Calu3 (cell line): ENCODE measurements at regions not wholly inside any gene's neighbourhood (a gene's known extent, or its start where the extent isn't known, plus 50 kb on each side); places are given as distances from the start of the nearest gene placed in this dataset.
A peak's percentile ranks its signal among the peaks of the same experiment; 100 is the strongest.

ENCODE experiments used
- BruUV-seq: library from RNA; stranded (reverse); fragments of 400-500 nt; replicated peaks from 2 replicates; lab custom pipeline; 2021; lab: Mats Ljungman, UMichigan
- CTCF ChIA-PET: fragments of 300-600 bp; sonication (Branson Sonifier 250); formaldehyde crosslinking; loops from one replicate; lab custom pipeline; 2022; ENCODE audit warnings: antibody characterized with exemption; lab: Charles Lee
- DNase-seq: peaks from one replicate; pipeline ENCODE4 v3.0.0; 2022
- H3K27ac Mint-ChIP-seq: one replicate; pipeline ENCODE4 v1.8.0; 2022; ENCODE audit warnings: mixed read lengths; ENCODE audit not compliant: unreplicated experiment
- H3K27me3 Mint-ChIP-seq: one replicate; pipeline ENCODE4 v1.8.0; 2022; ENCODE audit warnings: mixed read lengths; ENCODE audit not compliant: unreplicated experiment
- H3K36me3 Mint-ChIP-seq: one replicate; pipeline ENCODE4 v1.8.0; 2022; ENCODE audit warnings: mild to moderate bottlenecking, moderate library complexity, mixed read lengths; ENCODE audit not compliant: insufficient read depth, unreplicated experiment
- H3K4me1 Mint-ChIP-seq: one replicate; pipeline ENCODE4 v1.8.0; 2022; ENCODE audit warnings: mild to moderate bottlenecking, low read depth, mixed read lengths; ENCODE audit not compliant: unreplicated experiment
- H3K4me3 Mint-ChIP-seq: one replicate; pipeline ENCODE4 v1.8.0; 2022; ENCODE audit warnings: mild to moderate bottlenecking, low read depth, moderate library complexity, mixed read lengths; ENCODE audit not compliant: unreplicated experiment
- H3K9me3 Mint-ChIP-seq: one replicate; pipeline ENCODE4 v1.8.0; 2022; ENCODE audit warnings: low read depth, mixed read lengths; ENCODE audit not compliant: unreplicated experiment
- intact Hi-C: fragments of 100-400 bp; cut with micrococcal nuclease; formaldehyde crosslinking; loops from one replicate; pipeline ENCODE4 v1.10.0; 2022; ENCODE audit not compliant: unreplicated experiment
- TF ChIP-seq, protein P1 (sequence below): fragments of 200-600 bp; IDR thresholded peaks from one replicate; pipeline ENCODE4 v1.8.0; 2022; ENCODE audit warnings: antibody characterized with exemption; ENCODE audit not compliant: unreplicated experiment

DNA sequence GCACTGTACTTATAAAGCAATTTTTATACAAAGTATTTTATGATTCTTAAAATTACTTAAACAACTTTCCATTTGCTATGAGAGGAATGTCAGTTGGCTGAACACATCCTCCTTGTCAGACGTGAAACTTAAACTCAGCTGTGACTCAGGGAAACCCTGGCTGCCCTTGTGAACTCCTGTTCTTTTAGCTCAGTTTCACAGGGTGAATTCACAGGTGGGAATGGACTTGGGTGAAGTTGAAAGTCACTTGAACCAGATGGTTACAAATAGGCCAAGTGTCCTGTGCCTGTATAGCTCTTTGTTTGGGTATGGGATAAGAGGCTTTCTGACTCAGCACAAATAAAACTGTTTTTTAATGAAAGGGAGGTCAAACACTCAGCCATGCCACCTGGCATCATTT, 67.4 kb upstream of the FAM47B start:
- Mint-ChIP-seq H3K27me3 (no peaks in the 10 kb centered on the region), H3K4me3 (no peak overlapping the region), H3K36me3 (no peaks in the 10 kb centered on the region), H3K9me3 (no peaks in the 10 kb centered on the region), H3K27ac (no peak overlapping the region), H3K4me1 (no peaks in the 10 kb centered on the region)
- CTCF ChIA-PET: no interaction called here
- no TSS peak for BruUV-seq
- TF ChIP-seq, protein P1, sequence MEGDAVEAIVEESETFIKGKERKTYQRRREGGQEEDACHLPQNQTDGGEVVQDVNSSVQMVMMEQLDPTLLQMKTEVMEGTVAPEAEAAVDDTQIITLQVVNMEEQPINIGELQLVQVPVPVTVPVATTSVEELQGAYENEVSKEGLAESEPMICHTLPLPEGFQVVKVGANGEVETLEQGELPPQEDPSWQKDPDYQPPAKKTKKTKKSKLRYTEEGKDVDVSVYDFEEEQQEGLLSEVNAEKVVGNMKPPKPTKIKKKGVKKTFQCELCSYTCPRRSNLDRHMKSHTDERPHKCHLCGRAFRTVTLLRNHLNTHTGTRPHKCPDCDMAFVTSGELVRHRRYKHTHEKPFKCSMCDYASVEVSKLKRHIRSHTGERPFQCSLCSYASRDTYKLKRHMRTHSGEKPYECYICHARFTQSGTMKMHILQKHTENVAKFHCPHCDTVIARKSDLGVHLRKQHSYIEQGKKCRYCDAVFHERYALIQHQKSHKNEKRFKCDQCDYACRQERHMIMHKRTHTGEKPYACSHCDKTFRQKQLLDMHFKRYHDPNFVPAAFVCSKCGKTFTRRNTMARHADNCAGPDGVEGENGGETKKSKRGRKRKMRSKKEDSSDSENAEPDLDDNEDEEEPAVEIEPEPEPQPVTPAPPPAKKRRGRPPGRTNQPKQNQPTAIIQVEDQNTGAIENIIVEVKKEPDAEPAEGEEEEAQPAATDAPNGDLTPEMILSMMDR: no peak
- DNase-seq: peak; percentile 2
- intact Hi-C loops: no loop called here

DNA sequence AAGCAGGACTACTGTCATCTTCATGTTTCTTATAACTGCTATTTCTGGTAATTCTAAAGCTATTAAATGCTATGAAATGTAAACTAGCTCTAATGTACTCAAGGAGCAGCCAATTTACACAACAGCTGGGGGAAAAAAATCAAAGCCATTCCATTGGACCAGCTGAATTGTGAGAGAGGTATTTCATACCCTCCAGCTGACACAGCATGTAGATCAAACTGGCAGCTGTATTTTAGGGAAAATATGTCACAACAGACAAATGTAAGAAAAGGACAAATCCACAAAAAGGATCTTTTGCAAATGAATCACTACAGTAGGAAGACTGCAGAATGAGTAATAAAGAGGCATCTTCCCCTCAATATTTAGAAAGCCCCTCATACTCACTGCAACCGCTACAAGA, 65.2 kb upstream of the FAM47B start:
- no peaks in the 10 kb centered on the region for H3K4me1 Mint-ChIP-seq
- CTCF ChIA-PET: no interaction called here
- TF ChIP-seq, protein P1: no peak
- intact Hi-C loops: no loop called here
- H3K36me3 Mint-ChIP-seq: no peaks in the 10 kb centered on the region
- H3K9me3 Mint-ChIP-seq: no peaks in the 10 kb centered on the region
- DNase-seq: no peak
- no peaks in the 10 kb centered on the region for H3K27me3 Mint-ChIP-seq
- H3K27ac Mint-ChIP-seq: no peak overlapping the region
- no peak overlapping the region for H3K4me3 Mint-ChIP-seq
- BruUV-seq: no TSS peak

DNA sequence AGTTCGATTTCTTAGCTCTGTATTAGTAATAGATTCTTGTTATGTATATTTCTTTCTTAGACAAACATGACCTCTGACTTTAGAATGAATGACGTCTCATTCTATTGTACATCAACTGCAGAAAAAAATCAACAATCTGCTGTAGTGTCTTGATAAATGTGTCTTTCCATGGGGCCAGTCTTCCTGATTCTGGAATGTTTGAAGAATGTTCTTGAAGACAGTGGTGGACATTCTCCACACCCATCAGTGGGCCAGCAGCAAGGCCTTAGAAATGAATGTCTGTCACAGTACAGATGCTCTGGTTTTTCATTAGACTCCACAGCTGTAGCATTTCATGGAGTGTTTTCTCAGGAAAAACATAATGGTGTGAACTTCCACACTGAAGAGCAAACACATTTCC, 63.2 kb upstream of the FAM47B start:
- H3K36me3 Mint-ChIP-seq: no peaks in the 10 kb centered on the region
- H3K4me3 Mint-ChIP-seq: no peak overlapping the region
- DNase-seq: no peak
- no peaks in the 10 kb centered on the region for H3K9me3 Mint-ChIP-seq
- intact Hi-C loops: no loop called here
- H3K4me1 Mint-ChIP-seq: peaks cover 2% of the 10 kb centered on the region
- CTCF ChIA-PET: no interaction called here
- no TSS peak for BruUV-seq
- no peak overlapping the region for H3K27ac Mint-ChIP-seq
- TF ChIP-seq, protein P1: no peak
- no peaks in the 10 kb centered on the region for H3K27me3 Mint-ChIP-seq

DNA sequence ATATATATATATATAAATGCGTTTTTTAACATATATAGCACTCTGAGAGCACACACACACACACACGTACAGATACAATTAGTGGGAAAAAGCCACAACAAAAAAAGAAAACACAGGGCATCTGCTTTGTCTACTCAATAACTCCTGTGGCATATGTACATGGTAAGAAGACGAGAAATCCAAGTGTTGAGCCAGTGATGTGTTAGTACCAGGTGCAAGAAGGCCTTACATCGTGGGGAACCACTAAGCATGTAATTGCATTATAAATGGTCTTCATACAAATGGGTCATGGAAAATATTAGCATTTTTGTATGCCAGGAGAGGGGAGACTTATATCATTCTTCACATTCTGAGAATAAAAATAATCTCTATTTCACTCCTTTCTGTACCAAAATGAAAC, 62.7 kb upstream of the FAM47B start:
- no peak overlapping the region for H3K27ac Mint-ChIP-seq
- no peaks in the 10 kb centered on the region for H3K36me3 Mint-ChIP-seq
- no peaks in the 10 kb centered on the region for H3K27me3 Mint-ChIP-seq
- H3K4me1 Mint-ChIP-seq: peaks cover 8% of the 10 kb centered on the region
- DNase-seq: no peak
- TF ChIP-seq, protein P1: no peak
- BruUV-seq: no TSS peak
- intact Hi-C loops: loop anchor here (10.0 kb wide), 1 partner anchor 225 kb away; the partner anchor contains the start of gene TMEM47
- no peak overlapping the region for H3K4me3 Mint-ChIP-seq
- H3K9me3 Mint-ChIP-seq: no peaks in the 10 kb centered on the region
- CTCF ChIA-PET: no interaction called here
